ENCODE measurements at regions not wholly inside any gene's neighbourhood (a gene's known extent, or its start where the extent isn't known, plus 50 kb on each side); places are given as distances from the start of the nearest gene placed in this dataset.

- TF ChIP-seq REST (IDR thresholded peaks at IDR 0.05; ENCODE audit: unreplicated experiment) (no peak), CREB1 (CRISPR knock-in tag; IDR thresholded peaks at IDR 0.05; ENCODE audit: low read depth) (no peak), ETS1 (IDR thresholded peaks at IDR 0.05) (no peak)
These were observed 541.4 kb downstream of the TOX3 start (continued) for GRCh38 chr16:52005551-52005950.

- Mint-ChIP-seq H3K9me3 (no peaks in the 10 kb centered on the region), H3K4me1 (peaks cover 3% of the 10 kb centered on the region; the same call in 2 of the 3 replicates), H3K27ac (no peak overlapping the region), H3K4me3 (no peak overlapping the region), H3K36me3 (ENCODE audit: low read depth) (no peaks in the 10 kb centered on the region), H3K27me3 (ENCODE audit: insufficient read depth, low read depth, poor library complexity) (no peaks in the 10 kb centered on the region)
- Histone ChIP-seq H3K4me1 (ENCODE audit: insufficient read depth) (no peaks in the 10 kb centered on the region), H3K79me2 (replicated peaks; ENCODE audit: insufficient read depth) (no peaks in the 10 kb centered on the region), H2AFZ (no peak overlapping the region), H4K20me1 (replicated peaks; ENCODE audit: insufficient read depth) (no peaks in the 10 kb centered on the region), H3K36me3 (ENCODE audit: insufficient read depth) (no peaks in the 10 kb centered on the region), H3K9me2 (ENCODE audit: insufficient read depth) (0 out of 2 replicates have a peak, but pooled peaks cover 10% of the 10 kb centered on the region), H3K4me2 (no peak overlapping the region), H3K27me3 (ENCODE audit: insufficient read depth) (no peaks in the 10 kb centered on the region), H3K4me3 (no peak overlapping the region), H3K27ac (ENCODE audit: low read depth) (no peak overlapping the region), H3F3A (replicated peaks; ENCODE audit: low read depth) (no peaks in the 10 kb centered on the region)
- ATAC-seq (no peak), DNase-seq (ENCODE audit: low spot score) (no peak)
- TF ChIP-seq ZNF462 (CRISPR knock-in tag; IDR thresholded peaks at IDR 0.05) (no peak), EZH2 (IDR thresholded peaks at IDR 0.05; ENCODE audit: low read depth, unreplicated experiment) (no peak), ZNF114 (CRISPR knock-in tag; IDR thresholded peaks at IDR 0.05) (no peak), ETS1 (IDR thresholded peaks at IDR 0.05) (no peak), POLR2AphosphoS5 (IDR thresholded peaks at IDR 0.05; ENCODE audit: low read depth) (no peak), EZH2phosphoT487 (IDR thresholded peaks at IDR 0.05; ENCODE audit: unreplicated experiment) (no peak), JUNB (IDR thresholded peaks at IDR 0.05; ENCODE audit: unreplicated experiment) (no peak), STAT1 (IDR thresholded peaks at IDR 0.05; ENCODE audit: unreplicated experiment) (no peak), CTCF (conservative IDR thresholded peaks at IDR 0.05; ENCODE audit: low read depth in 2 of 2) (no peak)
These were observed 542.6 kb downstream of the TOX3 start for GRCh38 chr16:52004343-52004742.
